ENCODE measurements at regions not wholly inside any gene's neighbourhood (a gene's known extent, or its start where the extent isn't known, plus 50 kb on each side); places are given as distances from the start of the nearest gene placed in this dataset.

GRCh38 chr4:139606579-139607501 is 50.8 kb upstream of the SETD7 start:
- TF ChIP-seq CTCF (optimal IDR thresholded peaks at IDR 0.05 in 1 of 3, IDR thresholded peaks at IDR 0.05 in 1 of 3, conservative IDR thresholded peaks at IDR 0.05 in 1 of 3; ENCODE audit: extremely low read depth in 1 of 3, insufficient read depth in 2 of 3, low read length in 3 of 3) = peak in 2 of 3 experiments; percentile 2 to 12
- no peak for TF ChIP-seq EZH2 (IDR thresholded peaks at IDR 0.05; ENCODE audit: low read length)
